Ureter (tissue), 1 donor: ENCODE measurements at regions not wholly inside any gene's neighbourhood (a gene's known extent, or its start where the extent isn't known, plus 50 kb on each side); places are given as distances from the start of the nearest gene placed in this dataset.
"Not testable (repeated sequence)": the region's sequence is repeated elsewhere in the genome, so short reads cannot be mapped to it uniquely, and the experiment has no call there.

Experiments
- DNase-seq: peaks from one replicate; pipeline ENCODE4 v3.0.0-alpha.2; 2020; ENCODE audit warnings: low spot score
- donor health status: DM: yes; HTN: yes; CAD: no.

GRCh38 chr12:9367828-9368227 is 159.6 kb upstream of the PZP start:
- DNase-seq: no peak

- DNase-seq: no peak
Observed at GRCh38 chr12:9367201-9367600, 159.0 kb upstream of the PZP start.

GRCh38 chr12:9365296-9365695 is 157.1 kb upstream of the PZP start:
- no peak for DNase-seq

DNA sequence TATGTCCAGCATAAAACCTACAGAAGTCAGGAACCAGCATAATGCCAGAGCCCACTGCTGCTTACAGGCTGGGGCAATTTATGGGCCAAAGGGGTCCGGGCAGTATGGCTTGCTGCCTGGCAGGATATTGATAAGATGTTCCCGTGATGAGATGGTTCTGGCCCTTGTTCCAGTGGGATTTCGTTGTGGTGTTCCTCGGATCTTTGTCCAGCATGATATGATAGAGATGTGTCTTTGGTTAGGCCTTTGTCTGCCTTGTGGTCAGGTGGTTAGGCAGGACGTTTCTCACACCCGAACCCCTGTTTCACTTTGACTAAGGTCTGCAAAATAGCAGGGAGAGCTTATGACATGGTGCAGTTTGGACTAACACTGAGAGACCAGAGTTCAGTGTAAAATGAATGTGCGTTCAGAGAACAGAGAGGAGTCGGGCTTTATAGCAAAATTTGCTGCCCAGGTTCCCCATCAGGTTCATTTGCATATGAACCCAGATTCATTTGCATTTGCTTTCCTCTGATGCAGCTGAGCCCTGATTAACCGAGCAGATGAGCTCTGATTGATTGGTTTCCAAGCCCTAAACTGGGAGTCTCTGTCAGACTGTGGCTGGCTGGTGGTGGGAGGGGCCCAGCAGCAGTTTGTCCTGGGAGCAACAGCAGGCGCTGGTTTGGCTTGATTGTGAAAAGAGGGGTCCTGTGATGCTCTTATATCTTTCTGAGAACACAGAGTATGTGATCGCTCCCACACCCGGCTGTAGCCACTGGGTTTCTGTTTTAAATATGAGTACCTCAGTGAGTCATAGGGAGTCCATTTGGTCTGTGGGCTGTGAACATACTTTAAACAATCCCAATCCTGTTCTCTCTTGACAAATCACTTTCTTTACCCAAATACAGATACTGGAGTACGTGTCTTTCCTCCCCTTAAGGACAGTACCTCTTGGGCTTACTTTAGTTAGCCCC is 156.3 kb upstream of the PZP start:
- no peak for DNase-seq

DNA sequence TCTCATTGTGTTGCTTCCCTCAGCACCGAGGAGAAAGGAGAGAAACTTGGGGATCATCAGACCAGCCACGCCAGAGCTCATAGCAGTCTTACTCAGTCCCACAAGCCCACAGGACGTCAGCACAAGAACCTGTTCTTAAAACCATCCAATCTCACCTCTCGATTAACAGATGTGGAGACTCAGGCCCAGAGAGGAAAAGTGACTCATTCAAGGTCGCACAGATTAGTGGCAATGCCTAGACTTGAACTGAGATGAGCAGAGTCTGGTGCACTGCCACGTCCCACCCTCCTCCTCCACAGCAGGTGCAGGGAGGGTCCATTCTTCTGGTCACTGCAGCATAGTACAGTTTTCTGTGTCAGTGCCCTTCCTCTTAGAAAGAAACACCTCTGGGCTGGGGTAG is 154.9 kb upstream of the PZP start:
- DNase-seq: no peak

GRCh38 chr12:9361879-9362326 is 153.7 kb upstream of the PZP start:
- no peak for DNase-seq

DNA sequence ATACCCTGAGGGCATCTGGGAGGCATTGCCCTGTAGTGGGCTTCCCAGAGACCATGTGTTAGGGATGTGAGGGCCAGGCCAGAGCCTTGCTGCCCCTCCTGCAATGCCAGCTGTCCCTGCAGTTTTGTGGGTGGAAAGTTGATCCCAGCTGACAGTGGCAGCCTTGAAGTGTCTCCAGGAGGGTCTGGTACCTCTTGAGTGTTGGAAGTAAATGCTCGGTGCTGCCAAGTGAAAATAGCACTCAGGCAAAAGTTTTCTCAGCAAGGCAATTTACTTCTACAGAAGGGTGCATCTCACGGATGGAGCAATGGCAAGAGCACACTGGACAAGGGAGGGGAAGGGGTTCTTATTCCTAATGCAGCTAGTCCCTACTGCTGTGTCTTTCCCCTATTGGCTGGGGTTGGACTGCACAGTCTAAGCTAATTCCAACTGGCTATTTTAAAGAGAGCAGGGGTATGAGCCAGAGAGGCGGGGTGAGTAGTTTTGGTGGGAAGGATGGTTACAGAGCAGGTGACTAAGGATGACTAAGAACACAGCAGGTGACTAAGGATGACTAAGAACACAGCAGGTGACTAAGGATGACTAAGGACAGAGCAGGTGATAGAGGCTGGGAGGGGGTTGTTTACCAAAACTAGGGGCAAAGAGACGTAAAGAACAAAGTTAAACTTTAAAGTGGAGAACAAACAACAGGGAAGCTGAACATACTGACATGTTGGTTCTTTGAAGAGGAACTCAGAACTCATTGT is 146.0 kb upstream of the PZP start:
- not testable (repeated sequence) for DNase-seq

- no peak for DNase-seq
Observed at GRCh38 chr12:9351136-9351535, 142.9 kb upstream of the PZP start.

- DNase-seq: no peak
Observed at GRCh38 chr12:9349888-9350885, 142.0 kb upstream of the PZP start.

DNA sequence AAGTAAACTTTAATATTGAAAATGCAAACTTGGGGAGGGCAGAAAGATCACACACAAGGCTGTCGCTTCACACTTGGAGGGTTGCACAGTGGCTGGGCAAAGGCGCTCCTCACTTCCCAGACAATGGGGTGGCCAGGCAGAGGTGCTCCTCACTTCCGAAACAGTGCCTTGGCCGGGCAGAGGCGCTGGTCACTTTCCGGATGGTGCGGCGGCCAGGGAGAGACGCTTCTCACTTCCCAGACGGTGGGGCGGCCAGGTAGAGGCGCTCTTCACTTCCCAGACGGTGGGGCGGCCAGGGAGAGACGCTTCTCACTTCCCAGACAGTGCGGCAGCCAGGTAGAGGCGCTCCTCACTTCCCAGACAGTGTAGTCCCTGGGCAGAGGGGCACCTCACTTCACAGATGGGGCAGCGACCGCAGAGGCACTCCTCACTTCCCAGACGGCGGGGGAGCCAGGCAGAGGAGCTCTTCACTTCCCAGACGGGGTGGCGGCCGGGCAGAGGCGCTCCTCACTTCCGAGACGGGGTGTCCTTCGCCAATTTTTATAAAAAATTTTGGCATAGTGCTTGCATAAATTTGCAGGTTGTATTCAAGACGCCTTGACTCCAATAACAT is 140.8 kb upstream of the PZP start:
- DNase-seq: no peak

GRCh38 chr12:9347328-9348127 is 139.3 kb upstream of the PZP start:
- DNase-seq: peak; percentile 57

- no peak for DNase-seq
Observed at GRCh38 chr12:9346866-9347327, 138.7 kb upstream of the PZP start.

DNA sequence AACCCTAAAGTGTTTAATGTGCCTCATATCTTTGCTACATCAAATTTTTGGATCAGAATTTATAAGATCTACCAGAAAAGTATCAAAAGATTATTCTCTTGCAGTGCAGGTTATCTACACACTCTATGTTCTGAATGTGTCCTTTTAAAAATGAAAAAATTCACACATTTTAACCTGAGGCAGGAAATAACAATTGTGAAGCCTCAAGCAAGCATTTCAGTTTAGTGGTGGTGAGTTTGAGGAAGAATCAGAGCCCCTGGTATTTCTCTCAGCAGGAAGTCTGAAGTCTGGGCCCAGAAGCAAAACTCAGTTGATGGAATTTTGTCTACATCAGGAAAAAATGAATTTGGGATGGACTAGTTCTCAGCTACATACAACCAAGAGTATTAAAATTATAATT is 137.0 kb upstream of the PZP start:
- no peak for DNase-seq

GRCh38 chr12:9344541-9344940 is 136.3 kb upstream of the PZP start:
- no peak for DNase-seq

DNA sequence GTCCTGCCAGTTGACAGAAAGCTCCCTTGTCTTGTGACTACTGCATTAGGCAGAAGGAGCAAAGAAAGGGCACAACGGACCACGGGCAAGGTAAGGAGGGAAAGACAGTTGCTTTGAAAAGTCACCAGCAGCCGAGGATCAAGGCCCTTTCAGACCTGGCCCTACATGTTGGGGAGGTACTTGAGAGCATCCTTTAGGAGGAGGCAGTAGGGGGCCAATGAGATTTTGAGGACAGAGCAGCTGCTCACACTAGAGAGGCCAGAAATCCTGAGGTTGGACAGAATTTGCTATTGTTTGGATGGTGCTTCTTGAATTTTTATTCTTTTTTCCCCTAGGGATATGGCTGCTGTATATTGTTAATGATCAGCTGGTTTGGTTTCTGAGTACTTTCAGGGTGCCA is 135.5 kb upstream of the PZP start:
- DNase-seq: no peak

- no peak for DNase-seq
Observed at GRCh38 chr12:9342614-9343353, 134.6 kb upstream of the PZP start.

GRCh38 chr12:9341260-9341585 is 133.0 kb upstream of the PZP start:
- DNase-seq: no peak

DNA sequence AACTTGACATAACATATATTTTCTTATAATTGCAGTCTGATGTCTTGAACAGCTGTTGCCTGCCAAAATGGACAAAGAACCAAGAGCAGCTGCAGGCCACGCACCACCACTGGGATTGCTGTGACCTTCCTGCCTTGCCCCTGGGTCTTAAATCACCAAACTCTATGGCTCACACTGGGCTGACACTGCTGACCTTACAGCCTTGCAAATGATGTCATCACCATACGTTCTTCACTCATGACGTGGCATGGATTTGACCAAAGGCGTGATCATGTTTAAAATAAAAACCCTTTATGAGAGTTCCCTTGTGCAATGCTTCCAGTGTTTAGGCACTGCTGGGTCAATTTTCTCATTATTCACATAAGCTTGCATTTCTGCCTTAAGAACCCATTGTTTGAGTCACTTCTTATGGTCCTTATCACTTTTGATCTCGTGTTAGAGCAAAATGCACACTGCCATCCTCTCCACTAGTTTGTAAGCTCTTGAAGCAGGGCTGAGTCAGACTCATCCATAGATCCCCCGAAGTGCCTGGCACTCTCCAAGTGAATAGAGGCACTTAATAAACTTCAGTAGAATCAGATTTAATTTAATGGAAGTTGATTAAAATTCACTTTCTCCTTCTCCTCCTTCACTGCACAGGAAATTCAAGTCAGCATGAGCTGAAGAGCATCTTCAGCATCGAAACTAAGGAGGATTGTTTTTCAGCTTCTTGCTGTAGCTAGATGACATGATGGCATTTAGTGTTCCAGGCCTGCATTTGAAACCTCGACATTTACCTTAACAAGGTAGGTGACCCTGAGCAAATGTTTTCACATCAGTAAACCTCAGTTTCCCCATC is 132.4 kb upstream of the PZP start:
- no peak for DNase-seq

GRCh38 chr12:9337656-9338055 is 129.5 kb upstream of the PZP start:
- no peak for DNase-seq
